Hepatocyte (in vitro differentiated cells): ENCODE measurements at regions not wholly inside any gene's neighbourhood (a gene's known extent, or its start where the extent isn't known, plus 50 kb on each side); places are given as distances from the start of the nearest gene placed in this dataset.

Experiments
- DNase-seq: peaks from one replicate; pipeline ENCODE4 v3.0.0-alpha.2; 2016; ENCODE audit warnings: low spot score
- H2AFZ ChIP-seq: fragments of 200-600 bp; sonication (generic); 2 replicates; pipeline ENCODE4 v1.6.0; 2016; ENCODE audit warnings: antibody characterized with exemption, mild to moderate bottlenecking
- H3K27ac ChIP-seq: fragments of 200-600 bp; sonication (generic); 2 replicates; pipeline ENCODE4 v1.5.1; 2016; ENCODE audit warnings: mild to moderate bottlenecking
- H3K27me3 ChIP-seq: fragments of 200-600 bp; sonication (generic); 2 replicates; pipeline ENCODE4 v1.6.1; 2016
- H3K36me3 ChIP-seq: fragments of 200-600 bp; sonication (generic); replicated peaks from 2 replicates; pipeline ENCODE4 v1.5.1; 2016; ENCODE audit warnings: low read depth; ENCODE audit not compliant: insufficient read depth
- H3K4me1 ChIP-seq: fragments of 200-600 bp; sonication (generic); 2 replicates; pipeline ENCODE4 v1.5.1; 2016; ENCODE audit warnings: mild to moderate bottlenecking, moderate library complexity; ENCODE audit not compliant: insufficient read depth
- H3K4me2 ChIP-seq: fragments of 200-600 bp; sonication (generic); 2 replicates; pipeline ENCODE4 v1.6.0; 2016
- H3K4me3 ChIP-seq: fragments of 200-600 bp; sonication (generic); 2 replicates; pipeline ENCODE4 v1.5.1; 2016; ENCODE audit warnings: mild to moderate bottlenecking
- H3K79me2 ChIP-seq: fragments of 200-600 bp; sonication (generic); 2 replicates; pipeline ENCODE4 v1.6.0; 2017; ENCODE audit warnings: mild to moderate bottlenecking
- H3K9me2 ChIP-seq: fragments of 200-600 bp; sonication (generic); replicated peaks from 2 replicates; pipeline ENCODE4 v1.6.0; 2017; ENCODE audit warnings: mild to moderate bottlenecking; ENCODE audit not compliant: insufficient read depth
- H3K9me3 ChIP-seq: fragments of 200-600 bp; sonication (generic); 2 replicates; pipeline ENCODE4 v1.5.1; 2016; ENCODE audit warnings: low read depth, mild to moderate bottlenecking
- H4K20me1 ChIP-seq: fragments of 200-600 bp; sonication (generic); 2 replicates; pipeline ENCODE4 v1.6.0; 2016; ENCODE audit warnings: mild to moderate bottlenecking; ENCODE audit not compliant: insufficient read depth, poor library complexity, severe bottlenecking
- EZH2 ChIP-seq: fragments of 200-600 bp; sonication (generic); IDR thresholded peaks from 2 replicates; pipeline ENCODE4 v1.6.1; 2016; ENCODE audit warnings: antibody characterized with exemption, mild to moderate bottlenecking, borderline replicate concordance
- EZH2phosphoT487 ChIP-seq: fragments of 200-600 bp; sonication (generic); IDR thresholded peaks from one replicate; pipeline ENCODE4 v1.6.1; 2018; ENCODE audit warnings: antibody characterized with exemption, mild to moderate bottlenecking, low read depth, moderate library complexity; ENCODE audit not compliant: unreplicated experiment, severe bottlenecking
- WGBS: methylation state at CpG from one replicate; pipeline ENCODE4 v1.1.6; 2016; ENCODE audit warnings: low lambda C conversion rate; ENCODE audit errors: missing lambda C conversion rate; 5-methylcytosine and 5-hydroxymethylcytosine counted together
- TF ChIP-seq, protein P1 (sequence below): fragments of 200-600 bp; sonication (generic); IDR thresholded peaks from 2 replicates; pipeline ENCODE4 v1.5.1; 2016; ENCODE audit warnings: antibody characterized with exemption, mild to moderate bottlenecking; ENCODE audit not compliant: poor library complexity

DNA sequence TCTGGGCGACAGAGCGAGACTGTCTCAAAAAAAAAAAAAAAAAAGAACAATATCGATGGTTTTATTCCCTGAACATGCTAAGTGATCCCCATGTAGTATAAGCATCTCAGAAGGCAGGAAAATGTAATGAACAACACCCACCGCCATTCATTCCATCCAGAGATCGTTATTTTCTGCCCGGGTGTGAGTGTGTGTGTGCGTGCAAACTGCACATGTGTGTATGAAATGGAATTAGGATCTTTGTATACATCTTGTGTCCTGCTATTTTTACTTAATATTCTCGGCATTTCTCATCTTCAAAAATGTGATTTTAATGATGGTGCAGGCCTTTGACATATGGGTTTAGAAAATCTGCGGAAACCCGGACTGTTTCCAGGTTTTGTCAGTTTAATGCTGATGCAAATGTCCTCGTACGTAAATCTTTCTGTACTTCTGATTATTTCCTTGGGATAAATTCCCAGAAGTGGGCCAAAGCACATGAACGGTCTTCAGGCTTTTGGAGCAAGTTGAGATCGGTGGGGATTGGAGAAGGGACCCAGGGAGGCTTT is 254.8 kb downstream of the SEC14L1 start:
- H3K27me3 ChIP-seq = no peaks in the 10 kb centered on the region
- TF ChIP-seq EZH2phosphoT487 = no peak
- TF ChIP-seq, protein P1, sequence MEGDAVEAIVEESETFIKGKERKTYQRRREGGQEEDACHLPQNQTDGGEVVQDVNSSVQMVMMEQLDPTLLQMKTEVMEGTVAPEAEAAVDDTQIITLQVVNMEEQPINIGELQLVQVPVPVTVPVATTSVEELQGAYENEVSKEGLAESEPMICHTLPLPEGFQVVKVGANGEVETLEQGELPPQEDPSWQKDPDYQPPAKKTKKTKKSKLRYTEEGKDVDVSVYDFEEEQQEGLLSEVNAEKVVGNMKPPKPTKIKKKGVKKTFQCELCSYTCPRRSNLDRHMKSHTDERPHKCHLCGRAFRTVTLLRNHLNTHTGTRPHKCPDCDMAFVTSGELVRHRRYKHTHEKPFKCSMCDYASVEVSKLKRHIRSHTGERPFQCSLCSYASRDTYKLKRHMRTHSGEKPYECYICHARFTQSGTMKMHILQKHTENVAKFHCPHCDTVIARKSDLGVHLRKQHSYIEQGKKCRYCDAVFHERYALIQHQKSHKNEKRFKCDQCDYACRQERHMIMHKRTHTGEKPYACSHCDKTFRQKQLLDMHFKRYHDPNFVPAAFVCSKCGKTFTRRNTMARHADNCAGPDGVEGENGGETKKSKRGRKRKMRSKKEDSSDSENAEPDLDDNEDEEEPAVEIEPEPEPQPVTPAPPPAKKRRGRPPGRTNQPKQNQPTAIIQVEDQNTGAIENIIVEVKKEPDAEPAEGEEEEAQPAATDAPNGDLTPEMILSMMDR = no peak
- TF ChIP-seq EZH2 = no peak
- peaks cover 92% of the 10 kb centered on the region for H3K79me2 ChIP-seq
- DNase-seq = no peak
- H3K27ac ChIP-seq = no peak overlapping the region
- H3K36me3 ChIP-seq = no peaks in the 10 kb centered on the region
- no peak overlapping the region for H3K4me3 ChIP-seq
- peaks cover 62% of the 10 kb centered on the region for H4K20me1 ChIP-seq
- H3K9me3 ChIP-seq = no peaks in the 10 kb centered on the region
- H3K4me2 ChIP-seq = no peak overlapping the region
- no peak overlapping the region for H2AFZ ChIP-seq
- no peaks in the 10 kb centered on the region for H3K9me2 ChIP-seq
- WGBS = 87% methylated on average over 13 of the region's 14 CpGs
- peaks cover 47% of the 10 kb centered on the region for H3K4me1 ChIP-seq

DNA sequence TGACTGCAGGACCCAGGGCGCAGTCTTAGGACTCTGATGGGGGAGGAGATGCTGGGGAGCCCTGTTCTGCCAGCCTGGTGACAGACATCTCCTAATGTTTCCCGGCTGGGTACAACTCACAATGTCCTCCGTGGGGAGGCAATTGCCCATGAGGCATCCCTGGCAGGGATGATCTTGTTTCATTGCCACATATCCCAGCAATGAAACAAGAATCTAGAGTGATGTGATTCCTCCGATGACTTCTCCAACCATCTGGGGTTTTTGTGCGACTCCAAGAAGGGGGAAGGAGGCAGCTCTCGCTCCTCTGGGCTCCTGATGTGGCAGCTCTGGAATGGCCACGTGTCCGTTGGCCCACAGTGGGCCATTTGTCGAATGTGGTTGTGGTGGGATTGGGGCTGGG is 255.8 kb downstream of the SEC14L1 start:
- WGBS = 95% methylated on average over 9 of the region's 9 CpGs
- Histone ChIP-seq H3K36me3 (no peaks in the 10 kb centered on the region), H4K20me1 (peaks cover 68% of the 10 kb centered on the region), H3K27me3 (no peaks in the 10 kb centered on the region), H3K79me2 (peaks cover 92% of the 10 kb centered on the region), H2AFZ (no peak overlapping the region), H3K4me3 (no peak overlapping the region), H3K9me3 (no peaks in the 10 kb centered on the region), H3K4me2 (no peak overlapping the region), H3K27ac (no peak overlapping the region), H3K4me1 (peaks cover 36% of the 10 kb centered on the region), H3K9me2 (no peaks in the 10 kb centered on the region)
- DNase-seq = no peak
- TF ChIP-seq EZH2 = no peak

DNA sequence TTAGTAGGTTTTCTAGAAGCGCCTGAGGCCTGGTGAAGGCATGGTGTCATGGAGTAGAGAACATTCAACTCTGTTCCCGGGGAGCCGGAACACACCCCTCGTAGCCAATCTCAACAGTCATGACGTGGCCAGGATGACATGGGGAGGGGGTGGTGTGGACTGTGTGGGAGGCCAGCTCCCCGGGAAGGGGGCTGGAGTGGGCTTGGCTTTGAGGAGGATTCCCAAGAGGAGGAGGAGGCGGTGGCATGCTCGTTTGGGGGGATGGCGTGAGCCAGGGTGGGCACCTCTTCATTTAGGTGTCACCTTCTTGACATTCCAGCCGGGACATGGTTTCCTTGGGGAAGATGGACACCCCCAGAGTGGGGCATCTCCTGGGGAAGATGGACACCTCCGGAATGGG is 257.5 kb downstream of the SEC14L1 start:
- Histone ChIP-seq H2AFZ (no peak overlapping the region), H3K9me2 (no peaks in the 10 kb centered on the region), H4K20me1 (peaks cover 73% of the 10 kb centered on the region), H3K36me3 (no peaks in the 10 kb centered on the region), H3K27ac (no peak overlapping the region), H3K79me2 (peaks cover 100% of the 10 kb centered on the region), H3K9me3 (no peaks in the 10 kb centered on the region), H3K27me3 (no peaks in the 10 kb centered on the region), H3K4me2 (no peak overlapping the region), H3K4me1 (peaks cover 20% of the 10 kb centered on the region), H3K4me3 (no peak overlapping the region)
- WGBS = 83% methylated on average over 9 of the region's 11 CpGs
- no peak for DNase-seq
- no peak for TF ChIP-seq EZH2phosphoT487
- no peak for TF ChIP-seq EZH2
- TF ChIP-seq, protein P1 = no peak

DNA sequence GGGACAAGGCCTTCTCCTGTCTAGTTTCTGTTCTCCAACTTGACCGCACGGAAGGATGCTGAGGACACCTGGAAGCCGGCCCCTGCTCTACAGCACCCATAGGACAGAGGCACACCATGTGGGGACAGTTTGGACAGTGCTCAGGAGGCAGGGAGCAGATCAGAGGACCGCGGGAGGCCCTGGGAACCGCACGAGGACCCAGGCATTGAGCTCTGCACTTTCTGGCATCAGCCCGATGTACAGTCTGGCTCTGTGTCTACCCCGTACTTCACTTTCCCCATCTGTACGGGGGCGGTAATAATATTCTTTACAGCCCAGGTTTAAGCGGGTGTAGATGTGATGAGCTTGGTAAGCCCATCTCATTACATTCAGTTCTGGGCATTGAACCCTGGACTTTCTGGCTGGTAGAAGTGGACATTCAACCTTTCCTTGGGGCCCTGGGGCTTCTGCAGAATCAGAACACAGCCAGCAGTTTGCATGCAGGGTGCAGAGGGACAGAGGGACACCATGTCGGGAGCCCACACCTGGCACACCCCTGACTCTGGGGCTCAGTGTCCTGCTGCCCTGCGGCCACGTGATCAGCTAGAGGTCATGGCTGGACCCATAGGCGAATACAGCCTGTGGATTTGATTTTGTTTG is 258.7 kb downstream of the SEC14L1 start:
- no peak overlapping the region for H3K4me2 ChIP-seq
- 94% methylated on average over 16 of the region's 16 CpGs for WGBS
- no peak for DNase-seq
- no peaks in the 10 kb centered on the region for H3K9me2 ChIP-seq
- peaks cover 100% of the 10 kb centered on the region for H3K79me2 ChIP-seq
- no peak overlapping the region for H3K4me3 ChIP-seq
- no peak overlapping the region for H3K27ac ChIP-seq
- H3K27me3 ChIP-seq = no peaks in the 10 kb centered on the region
- H3K36me3 ChIP-seq = no peaks in the 10 kb centered on the region
- peaks cover 8% of the 10 kb centered on the region for H3K4me1 ChIP-seq
- no peaks in the 10 kb centered on the region for H3K9me3 ChIP-seq
- H2AFZ ChIP-seq = no peak overlapping the region
- TF ChIP-seq EZH2phosphoT487 = no peak
- TF ChIP-seq EZH2 = no peak
- TF ChIP-seq, protein P1 = no peak
- H4K20me1 ChIP-seq = peaks cover 84% of the 10 kb centered on the region
